ENCODE measurements at regions not wholly inside any gene's neighbourhood (a gene's known extent, or its start where the extent isn't known, plus 50 kb on each side); places are given as distances from the start of the nearest gene placed in this dataset.
"Not testable (repeated sequence)": the region's sequence is repeated elsewhere in the genome, so short reads cannot be mapped to it uniquely, and the experiment has no call there.

DNA sequence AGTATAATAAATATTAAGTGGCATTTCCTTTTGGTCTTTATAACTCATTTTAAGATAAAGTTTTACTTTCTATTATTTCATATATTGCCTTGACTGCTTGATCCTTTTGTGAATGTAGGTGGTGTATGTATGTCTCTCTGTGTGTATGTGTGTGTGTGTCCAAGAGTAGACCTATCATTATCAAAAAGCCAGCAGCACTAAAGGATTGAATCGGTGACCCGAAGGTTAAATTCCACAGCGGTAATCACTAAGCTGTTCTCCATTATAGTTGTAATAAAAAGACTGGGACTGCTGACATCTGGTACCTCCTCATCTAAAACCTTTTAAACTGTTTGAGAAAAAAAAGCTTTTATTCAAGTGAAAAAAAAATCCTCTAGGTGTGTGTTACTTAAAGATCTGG is 1014.8 kb downstream of the PCDH7 start:
- DNase-seq (ENCODE audit: low read depth): no peak

DNA sequence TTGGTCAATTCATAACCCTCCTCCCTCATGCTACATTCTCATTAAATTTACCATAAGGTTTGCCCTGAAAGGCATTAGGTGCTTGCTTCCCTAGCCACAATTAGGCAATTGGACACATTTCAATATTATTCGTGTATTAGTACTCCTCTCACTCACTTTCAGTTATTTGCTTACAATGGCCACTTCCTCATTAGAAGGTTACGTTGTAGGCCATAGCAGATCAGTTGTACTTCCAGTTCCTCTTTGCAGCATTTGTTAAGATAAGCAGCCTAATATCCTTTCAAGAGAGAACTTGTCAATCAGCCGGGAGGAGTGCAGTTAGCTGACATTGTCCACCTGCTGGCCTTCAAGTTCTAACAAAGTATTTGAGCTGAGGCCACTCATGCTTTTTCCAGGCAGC is 1017.2 kb downstream of the PCDH7 start:
- DNase-seq (ENCODE audit: low read depth): no peak

DNA sequence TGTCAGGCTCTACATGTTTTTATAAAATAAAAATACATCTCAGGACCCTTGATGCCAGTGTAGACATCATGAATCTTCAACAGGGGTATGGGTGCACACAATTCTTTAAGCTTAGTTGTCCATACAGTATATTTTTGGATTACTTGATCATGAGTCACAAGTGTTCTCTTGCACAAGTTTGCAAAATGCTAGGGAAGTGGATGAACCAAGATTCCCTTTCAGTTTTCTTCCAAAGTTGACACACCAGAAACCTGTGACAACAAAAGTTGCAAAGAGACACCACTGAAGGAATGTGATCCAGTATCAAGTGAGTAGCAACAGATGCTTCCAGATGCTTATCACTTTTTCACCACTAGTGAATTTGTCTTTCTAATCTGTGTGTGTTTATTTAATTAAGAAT is 1021.2 kb downstream of the PCDH7 start:
- DNase-seq (ENCODE audit: low read depth): peak; percentile 2

DNA sequence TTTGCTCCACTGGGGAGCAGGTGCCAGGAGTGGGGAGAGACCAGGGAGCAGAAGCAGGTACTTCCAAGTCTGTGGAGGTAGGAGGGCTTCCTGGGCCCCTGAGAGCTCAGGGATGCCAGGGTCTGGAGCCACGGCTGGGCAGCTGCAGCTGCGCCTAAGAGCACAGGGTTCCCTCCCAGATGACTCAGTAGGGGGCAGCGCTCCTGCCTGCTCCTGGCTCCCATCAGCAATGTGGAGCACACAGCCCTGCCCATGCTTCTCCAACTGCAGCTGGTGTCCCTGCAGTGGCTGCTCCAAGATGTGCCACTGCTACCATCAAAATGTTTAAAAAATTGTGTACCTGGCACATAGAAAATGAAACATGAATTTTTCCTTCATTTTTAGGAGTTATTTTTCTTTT is 1028.2 kb downstream of the PCDH7 start:
- DNase-seq (ENCODE audit: low read depth): no peak

DNA sequence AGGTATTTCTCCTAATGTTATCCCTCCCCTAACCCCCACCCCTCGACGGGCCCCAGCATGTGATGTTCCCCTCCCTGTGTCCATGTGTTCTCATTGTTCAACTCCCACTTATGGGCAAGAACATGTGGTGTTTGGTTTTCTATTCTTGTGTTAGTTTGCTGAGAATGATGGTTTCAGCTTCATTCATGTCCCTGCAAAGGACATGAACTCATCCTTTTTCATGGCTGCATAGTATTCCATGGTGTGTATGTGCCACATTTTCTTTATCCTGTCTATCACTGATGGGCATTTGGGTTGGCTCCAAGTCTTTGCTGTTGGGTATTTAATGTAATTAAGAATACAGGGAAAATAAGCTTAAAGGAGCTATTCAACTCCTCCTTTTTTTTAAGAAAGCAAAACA is 1030.4 kb downstream of the PCDH7 start:
- DNase-seq (ENCODE audit: low read depth): not testable (repeated sequence)

DNA sequence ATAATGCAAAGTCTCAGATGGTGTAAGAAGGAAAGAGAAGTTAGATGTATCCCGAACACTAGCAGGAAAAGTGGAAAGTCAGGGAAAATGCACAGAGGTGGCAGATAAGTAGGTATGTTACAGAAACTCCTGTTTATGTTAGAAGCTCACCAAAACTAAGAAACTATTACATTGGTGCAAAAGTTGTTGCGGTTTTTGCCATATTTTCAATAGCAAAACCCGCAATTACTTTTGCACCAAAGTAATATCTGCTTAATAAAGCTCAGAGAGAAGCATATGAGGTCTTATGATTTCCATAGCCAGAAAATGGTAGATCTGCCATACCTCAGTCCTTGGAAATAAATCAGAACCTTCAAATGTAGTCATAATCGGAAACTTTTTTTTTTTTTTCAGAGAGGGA is 1035.6 kb downstream of the PCDH7 start:
- no peak for DNase-seq (ENCODE audit: low read depth)

DNA sequence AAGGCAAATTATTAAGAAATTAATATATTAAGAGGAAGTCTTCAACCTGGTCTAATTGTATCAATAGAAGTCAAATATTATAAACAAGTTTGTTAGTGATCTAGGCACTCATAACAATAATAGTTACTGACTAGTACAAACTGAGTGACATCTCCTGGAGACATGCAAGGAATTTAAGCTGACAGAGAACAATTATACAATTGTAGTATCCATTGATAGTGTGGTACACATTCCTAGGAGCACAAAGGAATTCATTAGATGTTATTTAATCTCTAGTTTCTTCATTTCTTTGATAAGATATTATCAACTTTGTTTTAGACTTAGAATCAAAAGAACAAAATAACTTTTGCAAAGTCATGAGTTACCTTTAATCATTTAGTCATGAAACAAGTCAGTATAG is 1048.6 kb downstream of the PCDH7 start:
- DNase-seq (ENCODE audit: low read depth): no peak

DNA sequence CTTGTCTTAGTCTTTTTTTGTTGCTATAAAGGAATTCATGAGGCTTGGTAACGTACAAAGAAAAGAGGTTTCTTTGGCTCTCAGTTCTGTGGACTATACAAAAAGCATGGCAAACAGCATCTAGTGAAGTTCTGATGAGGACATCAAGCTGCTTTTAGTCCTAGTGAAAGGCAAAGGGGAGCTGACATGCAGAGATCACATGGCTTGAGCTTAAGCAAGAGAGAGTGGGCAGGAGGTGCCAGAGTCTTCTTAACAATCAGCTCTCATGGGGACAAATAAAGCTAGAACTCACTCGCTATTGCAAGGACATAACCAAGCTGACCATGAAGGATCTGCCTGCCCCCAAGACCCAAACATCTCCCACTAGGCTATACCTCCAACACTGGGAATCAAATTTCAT is 1063.1 kb downstream of the PCDH7 start:
- no peak for DNase-seq (ENCODE audit: low read depth)

DNA sequence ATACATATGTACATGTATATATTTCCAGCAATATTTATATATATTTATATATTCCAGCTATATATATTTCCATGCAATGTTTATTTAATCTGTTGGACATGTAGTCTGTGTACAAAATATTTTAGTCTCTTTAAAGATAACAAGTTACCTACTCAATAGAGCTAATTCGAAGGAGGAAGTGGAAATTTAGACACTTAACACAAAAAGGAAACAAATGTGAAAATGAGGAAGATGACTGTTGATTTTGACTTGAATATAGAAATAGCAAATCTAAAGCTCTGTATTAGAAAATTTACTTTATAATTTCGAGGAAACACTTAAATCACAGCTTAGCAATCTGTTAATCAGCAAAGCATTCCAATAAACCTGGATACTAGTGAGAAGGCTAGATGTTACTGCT is 1064.4 kb downstream of the PCDH7 start:
- no peak for DNase-seq (ENCODE audit: low read depth)

DNA sequence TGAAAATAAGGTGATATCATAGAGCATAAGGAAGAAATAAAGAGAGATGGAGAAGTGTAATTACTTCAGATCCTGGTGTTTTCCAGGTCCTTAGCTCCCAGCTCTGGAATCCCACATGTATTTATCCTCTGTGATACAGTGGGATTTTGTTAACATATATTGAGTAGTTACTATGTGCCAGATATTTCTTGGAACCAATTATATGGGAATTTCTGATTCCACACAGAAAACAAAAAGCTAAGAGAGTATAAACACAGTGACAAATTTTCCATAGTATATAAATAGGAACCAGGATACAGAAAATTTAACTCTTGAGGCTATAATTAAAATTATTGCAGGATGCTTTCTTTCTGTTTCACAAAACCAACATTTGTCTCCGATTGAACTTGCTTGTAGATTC is 1067.5 kb downstream of the PCDH7 start:
- no peak for DNase-seq (ENCODE audit: low read depth)

DNA sequence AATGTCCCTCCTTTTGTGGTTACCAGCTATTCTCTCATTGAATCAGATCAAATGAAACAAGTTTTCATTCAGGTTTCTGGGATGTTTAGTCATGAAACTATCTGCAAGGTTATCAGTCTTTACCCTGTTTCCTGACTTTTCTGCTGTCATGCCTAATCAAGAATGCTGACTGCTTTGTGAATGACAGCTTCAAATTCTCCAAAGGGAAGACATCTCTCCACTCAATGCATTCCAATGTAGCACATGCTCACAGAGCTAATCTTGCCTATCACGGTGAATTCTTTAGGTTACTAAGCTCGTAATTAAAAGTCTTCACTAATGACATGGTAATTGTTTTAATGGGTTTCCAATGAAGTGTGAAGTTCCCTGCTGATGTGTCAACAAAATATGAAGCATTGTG is 1068.5 kb downstream of the PCDH7 start:
- no peak for DNase-seq (ENCODE audit: low read depth)

DNA sequence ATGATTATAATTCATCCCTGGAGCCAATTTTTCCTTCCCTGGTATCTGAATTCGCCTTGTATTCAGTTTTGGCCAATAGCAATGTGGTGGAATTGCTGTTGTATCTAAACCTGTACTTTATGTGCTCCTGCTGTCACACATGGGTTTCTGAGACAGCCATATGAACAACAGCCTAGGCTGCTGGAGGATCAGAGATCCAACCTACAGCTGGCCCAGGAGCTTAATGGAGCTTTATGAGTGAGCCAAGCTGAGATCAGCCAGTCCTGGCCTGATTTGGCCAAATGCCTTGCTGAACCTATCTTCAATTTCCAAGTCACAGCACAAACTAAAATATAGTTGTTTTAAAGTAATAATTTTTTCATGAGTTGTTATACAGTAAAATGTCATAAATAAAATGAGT is 1071.5 kb downstream of the PCDH7 start:
- no peak for DNase-seq (ENCODE audit: low read depth)

DNA sequence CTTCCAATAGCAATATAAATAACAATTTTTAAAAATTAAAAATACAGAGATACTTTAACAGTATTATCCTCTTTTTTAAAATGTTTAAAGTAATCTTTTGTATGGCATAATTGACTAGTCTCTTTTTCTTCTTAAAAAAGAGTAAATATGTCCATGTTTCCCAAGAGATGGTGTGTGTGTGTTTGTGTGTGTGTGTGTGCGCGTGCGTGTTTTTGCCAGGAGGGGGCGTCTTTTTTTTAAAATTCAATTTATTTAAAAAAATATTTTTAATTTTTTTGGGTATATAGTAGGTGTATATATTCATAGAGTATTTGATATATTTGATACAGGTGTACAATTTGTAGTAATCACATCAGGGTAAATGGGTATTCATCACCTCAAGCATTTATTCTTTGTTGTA is 1073.7 kb downstream of the PCDH7 start:
- DNase-seq (ENCODE audit: low read depth): no peak

DNA sequence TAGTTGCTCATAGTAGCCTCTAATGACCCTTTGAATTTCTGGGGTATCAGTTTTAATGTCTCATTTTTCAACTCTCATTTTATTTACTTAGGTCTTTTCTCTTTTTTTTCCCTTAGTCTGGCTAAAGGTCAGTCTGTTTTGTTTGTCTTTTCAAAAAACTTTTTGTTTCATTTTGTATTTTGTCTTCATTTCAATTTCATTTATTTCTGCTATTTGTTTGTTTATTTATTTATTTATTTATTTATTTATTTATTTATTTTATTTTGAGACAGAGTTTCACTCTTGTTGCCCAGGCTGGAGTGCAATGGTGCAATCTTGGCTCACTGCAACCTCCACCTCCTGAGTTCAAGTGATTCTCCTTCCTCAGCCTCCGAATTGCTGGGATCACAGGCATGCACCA is 1076.9 kb downstream of the PCDH7 start:
- not testable (repeated sequence) for DNase-seq (ENCODE audit: low read depth)

DNA sequence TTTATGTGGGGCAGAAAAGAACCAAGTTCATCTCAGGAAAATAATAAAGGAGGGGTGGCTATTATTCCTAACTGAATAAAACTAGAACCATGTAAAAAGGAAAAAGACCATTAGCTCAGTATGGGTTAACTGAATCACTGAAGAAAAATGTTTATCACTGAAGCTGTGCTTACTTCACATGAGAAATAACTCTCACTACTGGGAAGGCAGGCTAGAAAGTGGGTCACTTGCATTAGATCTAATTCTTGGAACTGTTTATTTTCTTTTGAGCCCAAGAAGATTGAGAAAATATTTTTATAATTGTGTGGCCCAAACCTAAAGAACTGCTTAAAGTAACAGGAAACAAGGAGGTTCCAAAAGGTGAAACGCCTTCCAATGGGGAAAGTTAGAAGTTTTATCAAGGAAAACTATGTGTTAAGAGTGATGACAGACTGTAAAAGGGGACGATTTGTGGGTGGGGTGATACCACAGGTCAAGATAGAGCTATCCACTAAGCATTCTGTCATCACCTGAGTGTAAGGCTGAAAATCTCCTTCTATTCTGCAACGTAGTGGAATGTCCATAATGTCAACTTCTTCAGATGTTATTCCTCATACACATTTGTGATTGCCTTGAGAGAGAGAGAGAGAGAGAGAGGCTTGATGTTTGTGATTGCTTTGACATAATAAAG is 1083.5 kb downstream of the PCDH7 start:
- no peak for DNase-seq (ENCODE audit: low read depth)

DNA sequence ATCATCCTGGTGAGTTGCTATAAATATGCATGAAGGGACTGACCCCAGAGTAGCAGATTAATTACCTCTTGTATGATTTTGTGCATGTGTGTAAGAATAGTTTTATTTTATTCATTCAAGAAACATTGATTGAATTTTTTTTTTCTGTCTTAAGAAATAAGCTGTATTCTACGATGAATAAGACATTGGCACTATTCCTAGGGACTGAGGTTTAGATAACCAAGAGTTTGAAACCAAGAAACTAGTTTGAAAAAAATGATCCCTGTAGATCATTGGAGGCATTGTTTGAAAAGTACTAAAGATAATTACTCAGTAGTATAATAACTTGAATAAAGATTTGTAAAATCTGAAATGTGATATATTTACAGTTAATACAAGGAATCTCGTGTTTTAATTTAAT is 1086.9 kb downstream of the PCDH7 start:
- no peak for DNase-seq (ENCODE audit: low read depth)

DNA sequence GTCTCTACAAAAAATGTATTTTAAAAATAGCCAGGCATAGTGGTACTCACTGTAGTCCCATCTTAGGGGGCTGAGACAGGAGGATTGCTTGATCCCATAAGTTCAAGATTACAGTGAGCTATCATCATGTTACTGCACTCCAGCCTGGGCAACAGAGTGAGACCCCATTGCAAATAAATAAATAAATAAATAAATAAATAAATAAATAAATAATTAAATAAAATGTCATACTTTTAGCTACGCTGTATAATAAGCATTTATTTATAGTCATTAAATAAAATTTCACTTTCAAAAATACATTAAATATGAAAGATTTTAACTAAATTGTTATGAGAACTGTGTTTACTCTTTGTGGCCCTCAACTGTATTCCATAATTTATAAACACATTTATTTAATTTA is 1124.2 kb downstream of the PCDH7 start:
- DNase-seq (ENCODE audit: low read depth): no peak

DNA sequence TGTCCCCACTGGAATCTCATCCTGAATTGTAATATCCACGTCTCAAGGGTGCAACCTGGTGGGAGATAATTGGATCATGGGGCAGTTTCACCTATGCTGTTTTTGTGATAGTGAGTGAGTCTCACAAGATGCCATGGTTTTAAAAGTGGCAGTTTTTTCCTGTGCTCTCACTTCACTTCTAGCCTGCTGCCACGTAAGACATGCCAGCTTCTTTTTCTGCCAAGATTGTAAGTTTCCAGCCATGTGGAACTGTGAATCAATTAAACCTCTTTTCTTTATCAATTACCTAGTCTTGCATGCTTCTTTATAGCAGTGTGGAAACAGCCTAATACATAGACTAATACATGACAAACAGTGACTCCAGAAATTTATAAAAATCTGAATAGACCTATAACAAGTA is 1131.8 kb downstream of the PCDH7 start:
- DNase-seq (ENCODE audit: low read depth): no peak

DNA sequence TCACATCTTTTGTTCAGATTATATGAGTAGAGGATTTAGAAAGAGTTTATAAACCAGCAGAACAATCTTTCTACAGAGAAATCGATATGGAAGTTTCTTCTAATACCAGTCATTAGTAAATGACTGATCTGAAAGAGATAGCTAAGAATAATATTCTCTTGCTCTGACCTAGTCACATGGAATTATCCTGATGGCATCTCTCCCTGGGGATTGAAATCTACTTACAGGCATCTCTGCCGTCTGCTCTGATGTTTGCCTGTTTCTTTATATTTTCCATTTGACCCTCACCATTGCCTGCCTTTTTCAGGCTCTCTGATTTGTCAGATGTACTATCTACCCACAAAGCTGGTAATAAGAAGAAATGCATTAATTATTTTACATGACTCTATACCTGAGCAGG is 1157.3 kb downstream of the PCDH7 start:
- no peak for DNase-seq (ENCODE audit: low read depth)

DNA sequence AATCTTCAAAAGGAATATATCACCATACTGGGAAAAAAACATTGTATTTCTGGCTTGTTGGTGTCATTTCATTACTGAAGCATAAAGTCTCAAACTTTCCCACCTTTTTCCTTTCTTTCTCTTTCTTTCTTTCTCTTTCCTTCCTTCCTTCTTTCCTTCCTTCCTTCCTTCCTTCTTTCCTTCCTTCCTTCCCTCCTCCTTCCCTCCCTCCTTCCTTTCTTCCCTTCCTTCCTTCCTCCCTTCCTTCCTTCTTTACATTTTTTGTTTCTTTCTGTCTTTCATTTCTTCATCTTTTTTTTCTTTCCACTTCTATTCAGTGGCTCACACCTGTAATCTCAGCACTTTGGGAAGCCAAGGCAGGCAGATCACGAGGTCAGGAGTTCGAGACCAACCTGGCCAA is 1160.7 kb downstream of the PCDH7 start:
- not testable (repeated sequence) for DNase-seq (ENCODE audit: low read depth)

DNA sequence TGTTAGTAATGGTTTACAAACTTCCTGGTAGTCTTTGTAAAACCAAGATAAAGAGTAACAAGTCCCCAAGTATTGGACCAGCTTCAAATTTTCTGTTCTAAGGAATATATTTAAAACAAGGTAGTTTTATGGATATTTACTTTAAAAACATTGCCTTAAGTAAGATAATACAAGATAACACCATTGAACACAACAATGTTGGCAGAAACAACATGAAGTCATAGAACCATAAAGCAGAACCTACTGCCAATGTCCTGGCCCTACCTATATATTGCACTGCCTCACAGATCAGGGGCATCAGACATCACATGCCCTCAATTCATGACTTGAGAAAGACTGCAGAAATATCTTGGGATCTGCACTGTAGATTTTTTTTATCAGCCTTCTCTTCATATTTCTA is 1176.2 kb downstream of the PCDH7 start:
- no peak for DNase-seq (ENCODE audit: low read depth)

DNA sequence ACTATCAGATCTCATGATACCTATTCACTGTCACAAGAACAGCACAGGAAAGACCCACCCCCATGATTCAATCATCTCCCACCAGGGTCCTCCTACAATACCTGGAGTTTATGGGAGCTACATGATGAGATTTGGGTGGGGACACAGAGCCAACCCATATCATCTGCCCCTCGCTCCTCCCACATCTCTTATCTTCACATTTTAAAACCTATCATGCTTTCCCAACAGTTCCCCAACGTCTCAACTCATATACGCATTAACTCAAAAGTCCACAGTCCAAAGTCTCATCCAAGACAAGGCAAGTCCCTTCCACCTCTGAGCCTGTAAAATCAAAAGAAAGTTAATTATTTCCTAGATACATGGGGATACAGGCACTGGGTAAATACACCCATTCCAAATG is 1185.2 kb downstream of the PCDH7 start:
- DNase-seq (ENCODE audit: low read depth): no peak

DNA sequence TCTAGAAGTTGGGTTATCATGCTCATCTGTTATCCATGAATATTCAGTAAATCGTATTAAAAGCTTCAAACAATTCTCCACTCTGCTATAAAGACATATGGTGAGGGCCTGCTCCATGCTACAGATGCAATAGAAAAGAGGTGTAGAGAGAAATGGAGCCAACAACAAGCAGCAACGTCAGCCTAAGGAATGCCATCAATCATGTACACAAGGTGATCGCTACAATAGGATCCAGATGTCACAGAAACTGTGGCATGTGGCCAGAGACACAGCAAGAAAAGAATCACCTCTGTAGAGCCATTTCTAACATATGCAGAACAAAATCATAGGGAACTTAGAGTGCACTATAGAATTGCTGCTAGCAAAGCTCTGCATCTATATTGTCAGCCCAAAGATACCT is 1188.1 kb downstream of the PCDH7 start:
- no peak for DNase-seq (ENCODE audit: low read depth)

DNA sequence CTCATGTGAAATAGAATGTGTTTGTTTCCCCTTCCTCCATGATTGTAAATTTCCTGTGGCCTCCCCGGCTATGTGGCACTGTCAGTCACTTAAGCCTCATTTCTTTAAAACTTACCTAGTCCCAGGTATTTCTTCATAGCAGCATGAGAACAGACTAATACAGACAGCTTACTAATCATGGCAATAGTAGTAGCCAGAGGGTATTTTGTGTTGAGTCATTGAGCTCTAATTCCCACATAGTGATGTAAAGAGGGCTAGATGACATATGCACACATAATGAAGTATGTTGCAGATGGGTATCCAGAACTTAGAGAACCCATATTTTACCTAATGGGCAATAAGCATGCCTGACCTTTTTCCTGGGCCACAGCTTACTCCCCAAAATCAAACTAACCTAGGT is 1197.2 kb downstream of the PCDH7 start:
- DNase-seq (ENCODE audit: low read depth): no peak
